Immature natural killer cell (primary cell): ENCODE measurements at regions not wholly inside any gene's neighbourhood (a gene's known extent, or its start where the extent isn't known, plus 50 kb on each side); places are given as distances from the start of the nearest gene placed in this dataset.
A peak's percentile ranks its signal among the peaks of the same experiment; 100 is the strongest.

Experiments
- DNase-seq, 3 donors: peaks; one replicate each; pipeline ENCODE4 v3.0.0; 2022; ENCODE audit warnings: mixed read lengths in 1 of 3
- H3K27ac Mint-ChIP-seq, 6 donors: one replicate each; pipeline ENCODE4 v1.8.0; 2020; ENCODE audit warnings: mixed read lengths in 6 of 6, mild to moderate bottlenecking in 5 of 6, inconsistent platforms in 4 of 6, moderate library complexity in 3 of 6
- H3K27me3 Mint-ChIP-seq, 3 donors: one replicate each; pipeline ENCODE4 v1.8.0; 2020 to 2021; ENCODE audit warnings: low read depth in 3 of 3, mild to moderate bottlenecking in 3 of 3, mixed read lengths in 3 of 3, moderate library complexity in 3 of 3, inconsistent platforms in 1 of 3
- H3K36me3 Mint-ChIP-seq, 3 donors: one replicate each; pipeline ENCODE4 v1.8.0; 2020; ENCODE audit warnings: mixed read lengths in 3 of 3, inconsistent platforms in 2 of 3, mild to moderate bottlenecking in 2 of 3
- H3K4me1 Mint-ChIP-seq, 2 donors: one replicate each; pipeline ENCODE4 v1.8.0; 2020; ENCODE audit warnings: inconsistent platforms in 2 of 2, mild to moderate bottlenecking in 2 of 2, mixed read lengths in 2 of 2, moderate library complexity in 1 of 2
- H3K4me3 Mint-ChIP-seq, 5 donors: one replicate each; pipeline ENCODE4 v1.8.0; 2020; ENCODE audit warnings: mild to moderate bottlenecking in 5 of 5, mixed read lengths in 5 of 5, inconsistent platforms in 3 of 5, moderate library complexity in 3 of 5
- H3K9me3 Mint-ChIP-seq, 6 donors: one replicate each; pipeline ENCODE4 v1.8.0; 2020; ENCODE audit warnings: mild to moderate bottlenecking in 6 of 6, mixed read lengths in 6 of 6, inconsistent platforms in 4 of 6, moderate library complexity in 3 of 6

- Mint-ChIP-seq H3K36me3 (no peaks in the 10 kb centered on the region), H3K4me1 (peaks cover 56 to 65% of the 10 kb centered on the region in 2 donors), H3K27me3 (peaks cover 4 to 7% (median 5%) of the 10 kb centered on the region in 3 donors), H3K4me3 (peak overlapping the region; percentile 76 to 88 (median 82)), H3K27ac (peak overlapping the region; percentile 89 to 97 (median 94)), H3K9me3 (no peaks in the 10 kb centered on the region)
- no peak for DNase-seq
Measured at GRCh38 chr9:91163444-91163772, 198.3 kb downstream of the AUH start.

GRCh38 chr9:91163773-91164471 is 197.8 kb downstream of the AUH start:
- H3K4me3 Mint-ChIP-seq, result peak overlapping the region; percentile 76 to 88 (median 82)
- H3K36me3 Mint-ChIP-seq, result no peaks in the 10 kb centered on the region
- peak; percentile 50 to 65 (median 62) for DNase-seq
- H3K27ac Mint-ChIP-seq, result peak overlapping the region; percentile 89 to 97 (median 94)
- H3K4me1 Mint-ChIP-seq, result peaks cover 56 to 59% of the 10 kb centered on the region in 2 donors
- H3K27me3 Mint-ChIP-seq, result peaks cover 4 to 7% (median 5%) of the 10 kb centered on the region in 3 donors
- H3K9me3 Mint-ChIP-seq, result no peaks in the 10 kb centered on the region
